SHP77 (cell line): ENCODE measurements at regions not wholly inside any gene's neighbourhood (a gene's known extent, or its start where the extent isn't known, plus 50 kb on each side); places are given as distances from the start of the nearest gene placed in this dataset.

ENCODE experiments used
- DNase-seq, 2 experiments: peaks; one replicate each; lab custom pipeline; 2025; lab: John Stamatoyannopoulos, UW

DNA sequence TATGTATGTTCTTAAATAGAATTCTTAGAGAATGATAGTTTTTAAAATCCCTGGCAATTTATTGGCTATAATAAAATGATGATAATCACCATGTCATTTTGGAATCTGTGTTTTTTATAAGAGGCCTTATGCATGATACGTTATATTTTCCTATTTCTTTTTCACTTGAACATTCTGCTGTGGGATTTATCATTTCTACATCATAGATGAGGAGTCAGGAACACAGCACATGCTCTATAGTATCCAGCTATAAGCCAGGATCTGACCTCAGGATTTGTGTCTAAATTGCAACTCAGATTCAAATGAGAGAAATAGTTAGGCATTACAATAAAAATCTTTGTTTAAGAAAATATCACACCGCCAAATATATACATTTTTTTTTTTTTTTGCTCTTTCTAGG is 928.0 kb downstream of the EFNB2 start:
- no peak for DNase-seq

DNA sequence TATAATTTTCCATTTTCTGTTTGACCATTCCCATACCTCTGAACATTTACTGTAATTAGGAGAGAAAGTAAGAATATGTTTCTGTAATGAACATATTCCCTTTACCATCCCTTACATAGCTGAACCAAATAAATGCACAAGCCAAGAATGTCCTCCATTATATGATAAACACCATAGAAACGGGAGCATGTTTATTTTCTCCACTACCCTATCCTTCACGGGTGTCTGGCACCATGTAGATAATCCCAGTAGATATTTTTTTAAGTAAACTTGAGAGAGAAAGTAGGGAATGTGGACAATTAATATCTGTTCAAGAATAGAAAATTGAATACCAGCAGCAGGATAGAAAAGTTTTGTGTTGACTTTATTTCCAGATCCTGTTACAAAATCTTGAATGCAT is 928.4 kb downstream of the EFNB2 start:
- DNase-seq, result no peak

DNA sequence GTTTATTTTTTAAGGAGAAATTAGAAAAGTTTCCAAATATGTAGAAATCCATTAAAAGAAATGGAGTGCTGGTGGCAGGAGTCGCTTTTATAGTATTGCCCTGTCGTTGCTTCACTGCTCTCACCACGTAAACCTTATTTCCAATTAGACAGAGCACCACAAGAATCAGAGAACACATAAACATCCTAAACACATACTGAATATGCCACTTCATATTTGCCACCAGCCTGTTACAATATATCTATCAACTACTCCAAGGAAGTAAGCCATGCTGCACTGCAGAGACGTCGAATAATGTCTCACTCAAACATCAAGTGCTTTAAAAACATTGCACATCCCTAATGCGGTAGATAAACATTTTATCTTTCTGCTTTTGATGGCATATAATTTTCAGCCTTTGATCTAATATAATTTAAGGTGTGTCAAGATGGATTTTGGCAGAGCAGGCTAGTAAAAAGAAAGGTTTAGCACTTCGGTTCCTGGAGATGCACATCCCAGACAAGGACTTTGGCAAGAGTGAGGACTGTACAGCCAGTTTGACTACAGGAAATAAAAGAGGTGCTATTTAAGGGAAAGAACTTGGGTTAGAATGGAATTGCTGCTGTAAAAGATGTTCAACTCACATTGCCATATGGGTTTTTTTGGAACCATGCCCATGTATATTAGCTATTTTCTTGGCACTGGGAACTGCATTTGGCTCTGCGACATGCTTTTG is 932.3 kb downstream of the EFNB2 start:
- no peak for DNase-seq

DNA sequence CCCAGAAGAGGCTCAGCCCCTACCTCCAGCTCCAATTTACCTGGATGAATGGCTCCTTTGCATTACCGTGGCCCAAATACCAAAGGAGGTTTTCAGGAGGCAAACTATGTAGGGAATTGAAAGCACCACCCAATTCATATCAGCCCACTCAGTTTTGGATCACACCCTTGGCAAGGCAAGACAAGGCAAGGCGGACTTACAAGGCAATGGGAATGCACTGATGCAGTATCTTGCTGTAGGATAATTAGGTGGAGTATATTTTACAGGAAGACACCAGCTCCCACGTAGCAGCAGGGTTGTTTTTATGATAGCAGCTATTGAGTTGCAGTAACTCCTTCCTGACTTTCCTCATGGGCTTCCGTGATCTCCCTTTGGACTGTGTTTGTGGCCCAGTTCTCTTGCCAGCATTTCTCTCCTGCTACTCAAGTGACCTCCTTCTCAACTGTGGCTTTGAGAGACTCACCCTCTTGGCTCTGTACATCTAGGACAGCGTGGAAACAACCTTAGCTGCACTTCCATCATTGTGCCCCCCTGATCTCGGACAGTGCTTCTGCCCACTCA is 935.9 kb downstream of the EFNB2 start:
- DNase-seq, result no peak

DNA sequence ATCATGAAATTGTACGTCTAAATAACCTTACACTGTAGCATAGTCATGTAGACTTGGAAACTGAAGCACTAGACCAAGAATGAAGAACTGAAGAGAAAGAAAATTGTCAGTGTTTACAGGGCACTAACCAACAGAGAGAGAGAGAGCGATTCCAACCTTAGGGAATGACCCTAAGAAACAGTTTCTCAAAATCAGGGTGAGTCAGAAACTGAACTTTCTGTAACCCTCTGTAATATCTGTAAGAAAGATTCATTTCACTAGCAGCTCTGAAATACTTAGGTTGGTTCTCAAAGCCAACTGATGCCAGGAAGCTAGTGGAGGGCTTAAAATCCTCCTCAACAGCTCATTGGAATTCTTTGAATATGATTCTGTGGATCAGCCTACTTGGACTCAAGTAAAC is 936.9 kb downstream of the EFNB2 start:
- DNase-seq, result no peak

DNA sequence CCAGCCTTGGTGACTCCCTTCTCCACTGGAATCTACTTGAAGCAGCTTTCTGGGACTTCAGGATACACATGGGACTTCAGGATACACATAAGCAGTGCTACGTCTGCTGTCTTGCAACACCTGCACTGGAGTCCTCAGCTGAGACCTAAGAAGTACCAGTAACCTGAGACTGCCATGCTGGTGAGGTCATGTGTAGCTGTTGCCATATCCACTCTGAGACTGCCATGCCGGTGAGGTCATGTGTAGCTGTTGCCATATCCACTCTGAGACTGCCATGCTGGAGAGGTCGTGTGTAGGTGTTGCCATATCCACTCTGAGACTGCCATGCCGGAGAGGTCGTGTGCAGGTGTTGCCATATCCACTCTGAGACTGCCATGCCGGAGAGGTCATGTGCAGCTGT is 937.9 kb downstream of the EFNB2 start:
- no peak for DNase-seq

DNA sequence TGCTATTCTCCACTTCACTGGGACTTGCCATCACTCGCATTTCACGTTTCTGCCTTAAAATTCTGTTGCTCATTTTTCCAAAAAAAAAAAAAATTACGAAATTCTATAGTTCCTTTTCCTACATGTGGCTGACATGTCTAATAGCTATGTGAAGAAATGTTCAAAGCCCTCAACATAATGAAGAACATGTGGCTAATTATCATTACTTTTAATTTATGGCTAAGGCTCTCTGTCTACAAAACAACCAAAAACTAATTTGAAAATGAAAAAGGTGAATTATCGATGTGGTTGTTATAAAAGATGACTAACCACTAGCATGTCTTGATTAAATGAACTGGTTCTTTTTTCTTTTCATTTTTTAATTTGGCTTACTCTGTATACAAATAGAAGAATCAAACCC is 940.0 kb downstream of the EFNB2 start:
- no peak for DNase-seq

DNA sequence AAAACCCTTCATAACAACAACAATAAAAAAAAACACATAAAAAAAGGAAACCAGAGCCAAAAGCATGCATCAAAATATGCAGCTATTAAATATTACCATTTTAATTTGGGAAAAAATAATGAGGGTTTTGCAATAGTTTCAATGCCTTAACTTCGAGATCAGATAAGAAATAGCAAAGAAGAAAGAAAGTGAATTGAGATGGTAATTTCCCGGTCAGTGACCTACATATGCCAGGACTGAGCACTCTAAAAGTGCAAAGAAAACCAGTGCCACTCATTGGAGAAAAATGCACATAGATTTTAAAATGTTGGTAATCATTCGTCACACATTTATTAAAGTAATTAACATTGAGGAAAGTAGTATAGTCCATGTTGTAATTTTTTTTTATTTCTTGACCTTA is 944.2 kb downstream of the EFNB2 start:
- DNase-seq, result no peak

DNA sequence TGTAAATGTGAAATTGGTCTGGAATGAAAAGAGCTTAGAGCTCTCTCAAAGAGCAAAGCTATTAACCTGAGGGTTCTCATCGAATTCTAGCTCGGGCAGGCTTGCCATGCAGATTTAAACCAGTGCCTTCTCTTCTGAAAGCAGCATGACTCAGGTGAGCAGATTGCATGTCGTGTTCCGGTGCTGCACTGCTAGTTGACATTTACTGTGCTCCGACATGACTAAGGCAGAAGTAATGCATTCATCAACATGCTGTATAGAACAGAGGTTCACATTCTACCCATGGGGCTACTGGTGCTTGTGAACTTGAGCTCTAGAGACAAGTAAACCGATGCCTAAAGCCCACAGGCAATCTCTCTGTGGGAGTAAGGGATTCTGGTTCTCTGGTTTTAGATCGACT is 947.7 kb downstream of the EFNB2 start:
- DNase-seq, result no peak

DNA sequence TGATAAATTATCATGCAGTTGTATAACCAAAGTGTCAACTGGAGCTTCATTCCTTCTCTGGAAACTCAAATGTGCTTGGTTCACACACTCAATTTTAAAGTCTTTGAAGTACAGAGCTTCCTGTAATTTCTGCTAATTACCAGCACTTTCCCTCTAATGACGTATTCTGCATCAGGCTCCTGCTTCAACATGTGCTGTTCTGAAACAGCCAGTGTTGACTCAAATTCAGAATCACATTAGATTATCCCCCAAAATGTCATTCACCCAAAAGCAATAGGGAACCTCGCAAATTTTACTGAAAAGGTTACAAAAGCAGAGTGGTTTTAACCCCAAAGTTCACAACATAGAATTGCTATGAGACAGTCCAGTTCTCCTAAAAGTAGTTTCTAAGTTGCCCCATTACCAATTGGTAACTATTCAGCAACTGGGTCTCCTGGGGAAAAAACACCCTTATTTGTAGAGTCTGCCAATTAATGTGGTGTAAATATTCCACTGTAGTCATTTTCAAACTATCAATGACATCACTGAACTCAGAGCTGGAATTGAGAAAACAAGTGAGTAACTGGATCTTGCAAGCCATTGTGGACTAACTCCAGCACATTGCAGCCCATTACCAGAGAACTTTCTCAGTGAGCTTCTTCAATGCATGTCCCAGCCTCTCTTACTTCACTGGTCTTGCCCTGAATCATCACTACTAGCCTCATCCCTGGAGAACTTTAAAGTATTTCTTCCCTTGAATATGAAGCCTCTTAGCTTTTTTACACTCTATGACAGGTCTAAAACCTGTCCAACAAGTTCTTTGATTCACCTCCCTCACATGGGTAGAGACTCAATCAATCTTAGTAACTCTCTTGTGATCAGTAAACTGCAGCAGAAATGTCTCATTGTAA is 955.4 kb downstream of the EFNB2 start:
- no peak for DNase-seq

DNA sequence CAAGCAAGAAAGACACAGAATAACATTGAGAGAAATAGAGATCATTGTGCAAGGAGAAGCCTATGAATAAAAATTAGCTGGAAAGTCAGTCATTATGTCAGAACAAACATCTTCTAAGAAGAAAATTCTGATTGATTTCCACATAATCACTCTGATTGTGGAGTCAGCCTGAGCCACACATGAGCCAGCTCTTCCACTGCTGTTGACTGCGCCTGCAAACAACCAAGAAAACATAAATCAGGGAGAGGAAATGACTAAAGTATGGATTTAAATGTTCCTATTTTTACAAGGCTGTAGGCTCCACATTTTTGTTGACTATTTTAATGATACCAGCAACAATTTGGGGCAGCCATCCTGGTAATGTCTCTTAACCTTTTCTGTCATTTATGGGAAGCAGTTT is 962.3 kb downstream of the EFNB2 start:
- no peak for DNase-seq

DNA sequence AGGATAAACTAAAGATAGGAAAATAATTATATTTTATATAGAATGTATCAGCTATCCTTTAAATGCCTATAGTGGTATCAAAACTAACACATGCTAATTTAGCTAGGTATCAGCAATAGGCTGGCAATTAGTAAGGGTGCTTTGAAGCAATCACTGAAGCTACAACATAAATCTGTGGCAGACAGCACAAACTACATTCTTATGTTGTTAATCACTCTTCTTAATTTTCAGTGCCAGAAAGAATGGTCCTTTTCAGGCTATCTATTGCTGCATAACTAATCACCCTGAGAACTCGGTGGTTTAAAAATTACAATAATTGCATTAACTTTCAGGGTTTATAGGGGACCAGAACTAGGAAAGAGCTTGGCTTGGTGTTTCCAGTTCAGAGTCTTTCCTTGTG is 963.1 kb downstream of the EFNB2 start:
- no peak for DNase-seq

DNA sequence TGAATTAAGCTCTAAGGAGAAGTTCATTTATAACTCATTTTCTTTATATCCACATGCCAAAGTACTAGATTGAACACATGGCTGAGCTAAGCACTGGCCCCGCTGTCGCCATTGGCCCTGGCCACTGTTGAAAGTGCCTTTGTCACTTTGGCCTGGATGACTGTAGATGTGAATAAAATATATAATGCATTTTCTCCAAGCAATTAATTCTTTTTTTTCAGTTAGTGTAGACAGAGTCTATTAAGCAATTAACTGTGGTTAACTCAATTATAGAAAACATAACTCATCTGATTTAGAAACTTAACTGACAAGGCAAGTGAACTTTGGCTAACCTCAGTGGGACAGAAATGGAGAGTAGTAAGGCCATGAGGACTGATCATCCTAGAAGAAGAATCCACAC is 965.6 kb downstream of the EFNB2 start:
- DNase-seq, result no peak

DNA sequence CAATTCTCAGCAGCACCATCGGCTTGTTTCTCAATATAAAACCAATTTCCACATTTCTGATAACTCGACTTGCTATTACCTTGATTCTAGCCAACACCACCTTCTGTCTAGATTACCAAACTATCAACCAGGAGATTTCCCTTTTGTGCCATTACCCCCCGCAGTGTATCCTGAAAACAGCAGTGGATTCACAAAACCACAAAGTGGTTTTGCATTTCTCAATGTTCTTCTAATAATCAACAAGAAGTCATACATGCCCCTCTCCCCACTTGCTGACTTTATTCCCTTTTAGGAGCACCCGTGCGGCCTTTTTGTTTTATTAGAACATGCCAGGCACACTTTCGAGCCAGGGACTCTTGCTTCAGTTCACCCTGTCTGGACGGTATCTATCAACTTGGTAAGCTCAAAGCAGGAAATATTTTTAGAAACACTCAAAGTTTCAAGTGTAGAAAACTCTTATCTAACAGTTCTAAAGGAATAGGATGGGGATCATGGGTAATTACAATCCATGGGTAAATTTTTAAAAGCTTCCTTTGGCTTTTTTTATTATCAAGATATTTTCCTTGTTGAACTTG is 967.4 kb downstream of the EFNB2 start:
- DNase-seq, result no peak

DNA sequence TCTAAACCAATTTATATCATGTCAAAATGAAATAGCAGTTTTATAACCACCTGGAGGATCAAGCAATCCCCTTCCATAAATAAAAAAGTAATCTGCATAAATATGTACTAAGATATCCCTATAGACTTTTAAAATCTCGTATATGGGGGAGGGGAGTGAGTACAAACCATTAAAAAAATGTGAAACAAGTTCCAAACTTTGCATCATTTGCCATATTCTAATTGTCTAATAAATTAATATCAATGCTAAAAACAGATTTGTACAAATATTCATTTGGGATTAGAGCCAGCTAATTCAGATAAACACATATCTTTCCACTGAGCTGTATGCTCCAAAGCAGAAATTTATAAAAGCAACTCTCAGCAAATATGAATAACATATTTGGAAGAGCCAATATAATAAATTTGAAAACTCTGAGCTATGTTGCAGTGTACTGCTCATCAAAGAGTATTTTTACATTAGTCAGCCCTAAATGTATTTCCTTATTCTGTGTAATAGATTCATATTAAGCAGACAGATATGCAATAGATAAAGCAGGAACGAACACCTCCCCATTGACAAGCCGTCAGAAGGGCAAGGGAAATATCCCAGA is 970.2 kb downstream of the EFNB2 start:
- DNase-seq, result no peak

DNA sequence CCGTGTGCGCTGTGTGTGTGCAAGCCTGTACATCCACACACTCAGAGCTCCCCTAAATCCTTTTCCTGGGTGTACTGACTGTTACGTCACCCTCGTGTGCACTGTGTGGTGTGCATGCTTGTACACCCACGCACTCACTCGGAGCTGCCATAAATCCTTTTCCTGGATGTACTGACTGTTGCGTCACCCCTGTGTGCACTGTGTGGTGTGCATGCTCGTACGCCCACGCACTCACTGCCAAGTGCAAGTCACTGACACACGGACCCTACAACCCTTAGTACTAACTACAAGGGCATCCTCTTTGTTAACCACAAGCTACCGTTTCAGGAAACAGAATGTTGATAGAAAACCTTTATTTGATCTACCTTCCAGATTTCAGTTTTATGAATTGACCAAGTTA is 983.4 kb downstream of the EFNB2 start:
- DNase-seq, result no peak

DNA sequence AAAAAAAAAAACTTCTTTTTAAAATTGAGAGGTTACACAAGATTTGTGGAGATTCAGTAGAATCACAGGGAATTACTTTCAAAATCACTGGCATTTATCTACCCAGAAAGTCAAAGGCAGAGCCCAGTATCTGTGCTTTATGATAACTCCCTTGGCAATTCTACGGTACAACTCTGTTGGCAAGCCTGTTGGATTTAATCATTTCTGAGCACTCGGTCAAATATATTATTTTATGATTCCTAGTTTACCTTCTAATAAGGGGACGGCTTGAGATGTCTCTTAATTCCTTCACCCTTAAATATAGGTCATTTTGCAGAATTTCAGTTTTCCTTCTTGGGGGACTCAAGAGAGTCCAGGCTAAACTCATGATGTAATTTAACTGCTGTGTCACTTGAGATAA is 987.6 kb downstream of the EFNB2 start:
- no peak for DNase-seq

DNA sequence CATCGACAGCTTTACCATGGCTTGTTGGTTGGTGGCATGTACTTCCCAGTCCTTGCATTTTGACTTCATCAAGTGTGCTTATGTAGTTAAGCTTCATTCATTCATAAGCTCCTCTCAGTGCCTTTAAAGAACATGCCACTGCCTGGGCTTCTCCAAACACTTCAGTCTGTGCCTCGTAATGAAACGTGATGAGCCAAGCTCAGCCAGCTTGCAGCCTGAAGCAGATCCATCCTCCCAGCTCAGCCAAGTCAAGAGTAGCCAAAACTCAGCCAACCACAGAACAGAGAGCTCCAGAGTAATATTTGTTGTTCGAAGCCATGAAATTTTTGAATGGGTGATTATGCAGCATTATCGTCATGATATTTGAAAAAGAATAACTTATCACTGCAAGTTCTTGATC is 989.7 kb downstream of the EFNB2 start:
- DNase-seq, result peak in 1 of 2 experiments; percentile 7

DNA sequence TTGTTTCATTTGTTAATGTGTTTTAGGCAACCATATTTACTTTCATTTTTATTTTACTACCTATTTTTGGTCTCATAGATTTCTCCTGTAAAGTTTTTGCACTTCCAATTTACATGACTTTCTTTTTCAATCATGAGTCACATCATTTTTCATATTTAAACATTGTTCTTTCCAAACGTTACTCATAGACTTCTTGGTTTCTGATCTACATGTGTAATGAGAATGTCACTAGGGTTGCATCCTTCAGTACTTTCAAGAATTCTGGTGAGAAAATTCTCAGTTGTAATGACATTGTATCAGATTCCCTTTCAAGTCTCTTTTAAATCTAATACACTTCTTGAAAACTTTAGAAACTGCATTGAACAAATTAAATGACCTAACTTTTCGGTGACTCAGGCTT is 991.7 kb downstream of the EFNB2 start:
- no peak for DNase-seq

DNA sequence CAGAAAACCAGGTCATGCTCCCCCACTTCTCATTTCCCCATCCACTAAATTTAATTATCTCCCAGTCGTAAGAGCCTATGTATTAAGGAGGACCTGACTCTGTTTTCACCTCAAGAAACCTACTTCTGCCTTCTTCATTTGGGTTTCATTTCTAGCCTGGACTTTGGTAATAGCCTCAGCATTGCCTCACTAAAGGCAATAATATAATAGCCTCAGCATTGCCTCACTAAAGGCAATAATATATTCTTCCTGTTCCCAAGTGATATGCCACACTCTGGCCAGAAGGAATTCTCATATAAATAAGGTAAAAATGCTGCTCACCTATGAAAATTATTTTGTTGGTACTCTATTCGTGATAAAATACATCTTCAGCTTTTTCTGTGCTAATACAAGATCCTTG is 993.9 kb downstream of the EFNB2 start:
- no peak for DNase-seq

DNA sequence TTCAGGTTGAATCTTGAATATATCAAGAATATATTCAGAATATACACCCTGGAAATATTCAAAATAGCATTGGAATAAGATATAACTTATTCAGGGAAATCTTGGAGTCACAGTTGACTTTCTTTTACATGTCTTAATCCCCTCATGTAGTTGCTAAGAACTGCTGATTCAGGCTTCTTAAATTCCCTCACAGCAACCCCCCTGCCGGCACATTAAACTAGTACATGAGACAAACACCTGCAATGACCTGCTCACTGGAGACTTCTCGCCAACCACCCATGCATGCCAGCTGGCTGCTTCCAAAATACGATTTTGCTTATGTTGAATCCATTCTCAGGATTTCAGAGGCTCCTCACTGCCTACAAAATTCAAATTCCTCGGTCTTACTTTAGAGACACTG is 997.1 kb downstream of the EFNB2 start:
- no peak for DNase-seq

DNA sequence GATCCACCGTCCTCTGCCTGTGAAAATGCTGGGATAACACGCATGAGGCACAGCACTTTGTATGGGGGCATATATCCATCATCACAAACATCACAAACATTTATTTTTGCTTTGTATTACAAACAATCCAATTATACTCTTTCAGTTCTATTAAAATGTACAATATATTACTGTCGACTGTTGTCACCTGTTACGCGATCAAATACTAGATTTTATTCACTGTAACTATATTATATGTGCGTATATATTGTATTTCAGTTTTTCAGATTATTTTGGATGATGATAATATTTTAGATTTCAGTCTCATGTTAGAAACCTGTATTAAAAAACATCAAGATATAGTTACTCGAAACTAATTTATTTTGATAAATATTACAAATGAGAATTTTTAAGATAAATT is 998.3 kb downstream of the EFNB2 start:
- DNase-seq, result no peak

DNA sequence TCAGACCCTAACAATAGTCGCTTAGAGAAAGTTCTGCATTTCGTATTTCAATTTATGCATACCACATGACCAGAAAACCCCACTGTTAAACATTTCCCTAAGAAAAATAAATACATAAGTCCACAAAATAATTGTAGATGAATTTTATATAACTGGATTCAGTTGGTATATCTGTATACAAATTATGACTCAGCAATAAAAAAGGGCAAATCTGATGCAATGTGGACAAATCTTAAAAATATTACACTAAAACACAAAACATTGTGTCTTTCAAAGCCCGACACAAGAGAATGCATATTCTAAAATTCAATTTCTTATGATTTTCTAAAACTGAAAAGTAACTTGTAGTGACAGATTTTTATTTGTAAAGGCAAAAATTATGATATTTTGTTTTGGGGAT is 1005.0 kb downstream of the EFNB2 start:
- DNase-seq, result no peak
